DMS114 treated with DMSO at 0.1 percent for 48 hours (cell line): ENCODE measurements at regions not wholly inside any gene's neighbourhood (a gene's known extent, or its start where the extent isn't known, plus 50 kb on each side); places are given as distances from the start of the nearest gene placed in this dataset.

Experiments
- DNase-seq: peaks from one replicate; lab custom pipeline; 2025; ENCODE audit not compliant: unreplicated experiment; lab: John Stamatoyannopoulos, UW

DNA sequence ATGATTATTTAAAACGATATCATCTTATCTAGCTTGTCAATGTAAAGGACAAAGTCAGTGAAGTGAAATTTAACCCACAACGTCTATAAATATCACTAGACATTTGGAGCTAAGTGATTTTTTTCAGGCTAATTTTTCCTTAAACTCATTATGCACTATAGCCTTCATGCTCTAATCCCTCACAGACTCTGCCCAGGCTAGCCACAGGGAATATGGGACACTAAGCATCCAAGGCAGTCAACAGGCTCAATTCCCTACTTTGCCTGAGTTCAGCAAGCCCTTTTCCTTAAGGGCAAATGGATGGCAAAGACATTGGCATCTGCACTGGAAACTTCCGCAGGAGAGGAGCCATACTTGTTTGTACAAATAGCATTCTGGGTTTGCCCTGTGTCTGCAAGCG lies 577.0 kb downstream of the LMO4 start:
- no peak for DNase-seq

- no peak for DNase-seq
These were observed 577.4 kb downstream of the LMO4 start for GRCh38 chr1:87906078-87906477.

- no peak for DNase-seq
These were observed 584.7 kb downstream of the LMO4 start for GRCh38 chr1:87913361-87913760.

DNA sequence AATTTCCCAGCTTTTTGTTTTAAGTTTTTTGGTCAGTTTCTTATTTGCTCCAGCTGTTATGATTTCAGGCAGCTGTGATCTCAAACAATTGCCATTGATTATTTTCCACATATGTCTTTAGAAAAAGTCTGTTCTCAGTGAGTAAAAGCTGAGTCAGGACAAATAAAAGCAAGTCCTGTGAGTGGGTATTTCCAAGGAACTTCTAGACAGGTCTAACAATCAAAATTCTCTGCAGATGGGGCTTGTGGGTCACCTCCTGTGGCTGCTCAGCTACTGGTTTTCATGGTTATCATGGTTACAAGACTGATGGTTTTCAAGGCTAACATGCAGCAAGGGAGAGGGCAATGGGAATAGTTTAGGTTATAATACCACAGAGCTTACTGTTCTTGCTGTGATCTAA lies 585.7 kb downstream of the LMO4 start:
- no peak for DNase-seq

GRCh38 chr1:87915771-87916170 lies 587.1 kb downstream of the LMO4 start:
- no peak for DNase-seq

DNA sequence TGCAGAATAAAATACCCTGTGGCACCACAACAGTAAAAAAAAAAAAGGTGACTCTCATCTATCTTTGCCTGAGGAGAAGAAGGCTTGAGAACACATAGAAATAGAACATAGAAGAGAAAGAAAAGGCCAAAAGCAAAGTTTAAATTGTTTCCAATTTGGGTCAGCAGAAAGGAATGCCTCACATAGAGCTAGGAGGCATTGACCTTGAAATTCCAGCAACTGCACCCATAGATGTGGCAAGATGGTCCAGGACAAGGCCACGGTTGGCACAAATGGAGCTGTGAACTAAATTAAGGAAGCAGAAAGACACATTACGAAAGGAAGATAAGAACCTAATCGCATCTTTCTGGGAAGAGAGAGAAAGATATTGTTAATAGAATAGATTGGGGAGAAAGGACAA lies 588.3 kb downstream of the LMO4 start:
- no peak for DNase-seq

GRCh38 chr1:87918398-87918797 lies 589.7 kb downstream of the LMO4 start:
- no peak for DNase-seq

DNA sequence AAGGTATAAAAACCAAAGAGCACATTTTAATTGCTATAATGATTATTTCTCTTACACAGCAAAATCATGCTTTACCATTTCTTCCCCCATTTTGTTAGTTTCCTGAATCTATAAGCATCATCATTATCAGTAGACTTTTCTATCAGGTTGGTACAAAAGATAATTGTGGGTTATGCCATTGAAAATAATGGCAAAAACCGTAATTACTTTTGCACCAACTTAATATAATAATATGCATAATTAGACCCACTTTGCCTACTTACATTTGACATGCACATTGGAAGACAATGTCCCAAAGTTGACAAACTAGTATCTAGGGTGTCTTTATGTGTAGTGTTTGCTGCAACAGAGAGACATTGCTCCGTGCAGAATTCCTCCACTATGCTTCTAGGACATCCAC lies 594.2 kb downstream of the LMO4 start:
- DNase-seq, result no peak

DNA sequence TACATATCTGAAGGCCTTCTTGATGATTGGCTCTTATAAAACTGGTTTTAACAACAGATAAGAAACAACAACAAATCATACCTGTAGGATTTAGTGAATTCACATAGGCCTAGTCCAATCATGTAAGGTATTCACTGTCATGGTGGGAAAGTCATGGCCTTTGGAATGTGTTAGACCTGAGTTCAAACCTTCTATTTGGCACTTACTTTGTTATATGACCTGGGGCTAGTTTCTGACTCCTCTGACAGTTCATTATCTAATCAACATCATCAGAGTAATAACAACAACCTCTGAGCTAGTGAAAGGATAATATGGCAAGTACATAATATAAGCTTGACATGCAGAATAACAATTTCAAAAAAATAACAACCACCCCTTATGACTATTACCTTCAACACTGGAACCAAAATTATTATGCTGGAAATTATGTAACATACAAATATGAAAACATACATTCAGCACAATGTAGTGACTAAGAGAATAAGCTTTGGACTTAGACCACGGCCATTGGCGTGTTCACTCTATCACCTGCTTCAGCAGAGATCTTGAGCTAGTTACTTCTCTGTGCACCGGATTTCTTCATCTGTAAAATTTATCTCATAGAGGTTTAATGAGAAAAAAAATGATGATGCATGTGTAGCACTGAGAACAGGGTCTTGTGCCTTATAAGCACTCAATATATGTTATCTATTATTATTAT lies 597.6 kb downstream of the LMO4 start:
- DNase-seq, result no peak

DNA sequence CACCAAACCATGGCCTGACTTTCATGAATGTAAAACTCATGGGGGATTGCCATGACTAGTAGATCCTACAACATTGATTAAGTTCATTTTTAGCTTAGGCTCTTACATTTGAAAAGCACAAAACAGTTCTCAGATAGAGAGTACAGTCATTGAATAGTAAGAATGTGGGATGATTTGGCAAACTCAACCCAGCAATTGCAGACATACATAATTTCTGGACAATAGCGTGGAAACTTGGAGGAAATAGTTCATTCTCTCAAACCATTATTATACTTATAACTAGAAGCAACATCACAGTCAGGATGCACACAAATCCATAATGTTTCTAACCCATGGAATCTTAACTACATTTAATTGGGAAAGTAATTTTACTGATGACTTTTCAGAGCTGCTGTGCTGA lies 598.2 kb downstream of the LMO4 start:
- DNase-seq, result no peak

- no peak for DNase-seq
These were observed 599.0 kb downstream of the LMO4 start for GRCh38 chr1:87927391-87928280.

- DNase-seq, result no peak
These were observed 599.9 kb downstream of the LMO4 start for GRCh38 chr1:87928623-87929022.

DNA sequence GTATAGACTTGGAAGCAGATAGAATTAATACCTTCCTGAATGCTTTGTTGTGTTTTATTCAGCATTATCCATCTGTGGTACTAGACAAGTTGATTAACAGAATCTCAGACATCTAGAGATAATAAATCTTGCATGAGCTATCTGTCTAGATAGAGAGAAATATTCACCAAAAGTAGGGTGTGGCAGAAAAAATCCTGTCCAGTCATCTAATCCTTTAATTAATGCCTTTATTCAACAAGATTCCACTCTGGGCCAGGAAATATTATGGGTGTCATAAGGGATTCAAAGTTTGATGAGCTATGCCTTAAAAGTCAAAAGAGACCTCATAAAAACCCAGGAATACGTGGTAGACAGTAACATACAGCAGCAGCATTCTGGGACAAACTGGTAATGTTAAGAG lies 601.2 kb downstream of the LMO4 start:
- DNase-seq, result no peak

DNA sequence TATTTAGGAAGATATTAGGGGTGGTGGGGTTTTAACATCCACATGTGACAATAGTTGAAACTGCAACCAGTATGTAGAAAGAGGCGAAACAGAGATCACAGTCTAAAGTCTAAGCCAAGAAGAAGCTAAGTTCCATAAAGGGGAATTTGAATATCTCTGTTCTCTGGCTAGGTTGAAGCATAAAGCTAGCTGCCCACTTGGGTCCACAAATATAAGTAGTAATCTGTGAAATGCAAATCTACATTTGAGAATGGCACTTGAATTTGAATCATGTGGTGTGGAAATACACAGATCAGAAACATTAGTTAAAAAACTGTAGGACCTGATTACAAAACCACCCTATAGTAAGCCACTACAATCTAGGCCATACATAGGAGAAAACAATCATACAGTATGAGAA lies 602.1 kb downstream of the LMO4 start:
- DNase-seq, result no peak

DNA sequence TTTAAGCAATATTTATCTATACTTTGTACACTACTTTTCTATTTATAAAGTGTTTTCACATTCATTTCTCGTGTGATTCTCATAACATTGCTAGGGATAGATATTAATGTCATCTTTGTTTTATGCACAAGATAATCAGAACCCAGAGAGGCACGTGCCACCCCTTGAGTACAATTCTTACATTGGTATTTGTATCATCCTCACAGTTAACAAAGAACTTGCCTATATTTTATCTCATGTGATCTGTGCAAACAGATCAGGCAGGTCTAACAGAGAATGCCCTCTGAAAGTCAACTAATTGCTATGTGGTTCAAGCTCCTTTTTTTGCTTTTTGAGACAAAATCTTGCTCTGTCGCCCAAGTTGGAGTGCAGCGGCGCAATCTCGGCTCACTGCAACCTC lies 604.5 kb downstream of the LMO4 start:
- DNase-seq, result no peak

- no peak for DNase-seq
These were observed 606.5 kb downstream of the LMO4 start for GRCh38 chr1:87935130-87935529.

DNA sequence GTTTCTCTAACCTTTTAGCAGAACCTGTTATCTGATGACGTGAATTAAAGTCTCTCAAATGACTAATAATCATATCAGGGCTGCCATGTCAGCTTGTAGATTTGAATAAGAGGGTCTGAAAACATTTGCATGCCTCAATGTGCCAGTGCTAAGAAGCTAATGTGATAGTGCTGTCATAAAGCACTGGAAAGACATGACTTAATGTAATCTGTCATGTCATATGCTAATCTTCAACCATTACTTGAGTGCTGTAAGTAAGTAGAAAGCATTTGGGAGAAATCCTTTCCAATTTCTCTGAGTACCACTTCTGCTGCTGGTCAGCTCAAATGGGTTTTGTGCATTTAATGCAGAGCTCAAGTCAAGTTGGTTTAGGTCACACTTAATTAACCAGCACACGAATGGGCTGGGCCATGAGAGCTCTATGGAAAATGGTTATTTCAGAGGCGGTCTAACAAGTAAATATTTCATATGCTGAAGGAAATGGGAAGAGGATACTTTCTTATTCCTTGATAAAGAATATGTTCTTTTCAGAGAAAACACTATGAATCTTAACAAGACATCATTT lies 609.2 kb downstream of the LMO4 start:
- no peak for DNase-seq

- DNase-seq, result no peak
These were observed 610.0 kb downstream of the LMO4 start for GRCh38 chr1:87938631-87939030.

DNA sequence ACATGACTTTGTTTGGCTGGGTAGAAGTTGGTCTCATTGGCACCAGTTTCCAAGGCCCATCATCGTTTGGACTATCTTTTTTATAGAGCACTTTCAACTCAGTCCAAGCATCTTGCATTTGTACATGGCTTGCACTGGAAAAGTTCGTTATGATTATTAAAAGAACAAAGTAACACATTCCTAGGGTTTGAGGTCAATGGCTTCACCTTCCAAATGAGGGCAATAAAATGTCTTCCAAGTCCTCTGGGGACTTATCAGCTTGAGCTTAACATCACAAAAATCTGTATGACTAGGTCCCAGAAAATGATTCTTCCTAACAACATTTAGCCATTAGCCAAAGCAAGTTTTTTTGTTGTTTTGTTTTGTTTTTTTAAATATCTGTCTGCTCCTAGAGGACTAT lies 610.8 kb downstream of the LMO4 start:
- DNase-seq, result no peak

DNA sequence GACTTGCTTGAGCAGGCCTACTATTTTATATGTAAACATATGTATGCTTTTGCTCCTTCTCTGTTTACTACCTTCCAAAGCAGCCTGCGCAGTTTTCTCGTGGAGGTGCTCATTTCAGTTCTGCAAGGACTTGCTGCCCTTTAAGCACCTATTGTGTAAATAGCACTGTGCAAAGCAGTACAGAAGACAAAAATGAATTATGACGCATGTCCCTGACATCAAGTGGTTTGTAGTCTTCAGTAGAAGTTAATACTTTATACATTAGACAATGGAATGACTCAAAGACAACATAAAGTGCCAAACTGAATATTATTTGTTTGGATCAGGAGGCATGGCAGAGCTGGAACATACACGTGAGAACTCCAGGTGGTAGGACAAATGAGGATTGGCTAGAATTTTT lies 611.7 kb downstream of the LMO4 start:
- DNase-seq, result no peak

GRCh38 chr1:87941337-87941946 lies 612.8 kb downstream of the LMO4 start:
- DNase-seq, result no peak

DNA sequence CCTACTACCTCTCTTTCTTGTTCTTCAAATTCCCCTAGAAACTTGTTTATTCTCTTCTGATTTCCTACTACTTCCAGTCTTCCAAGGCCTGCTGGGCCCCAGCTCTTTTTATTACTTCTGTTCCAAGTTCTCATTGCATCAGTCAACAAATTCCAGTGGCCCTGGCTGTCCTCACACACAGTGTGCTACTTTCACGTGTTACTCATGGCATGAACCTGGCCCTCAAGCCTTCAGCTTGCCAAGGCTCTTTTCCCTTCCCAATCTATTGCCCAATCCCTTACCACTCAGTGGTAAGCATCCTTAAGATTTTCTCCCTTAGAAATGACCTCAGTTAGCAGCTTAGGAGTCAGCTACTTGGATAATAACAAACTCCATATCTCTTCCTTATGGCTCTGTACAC lies 613.5 kb downstream of the LMO4 start:
- DNase-seq, result no peak
